ENCODE measurements at regions not wholly inside any gene's neighbourhood (a gene's known extent, or its start where the extent isn't known, plus 50 kb on each side); places are given as distances from the start of the nearest gene placed in this dataset.
"Not testable (repeated sequence)": the region's sequence is repeated elsewhere in the genome, so short reads cannot be mapped to it uniquely, and the experiment has no call there.

GRCh38 chr15:39248204-39248603 is 332.7 kb upstream of the THBS1 start:
- DNase-seq (ENCODE audit: low spot score) = peak; percentile 95

GRCh38 chr15:39250001-39250400 is 330.9 kb upstream of the THBS1 start:
- DNase-seq (ENCODE audit: low spot score) = no peak

GRCh38 chr15:39250460-39251186 is 330.3 kb upstream of the THBS1 start:
- peak; percentile 70 for DNase-seq (ENCODE audit: low spot score)

- DNase-seq (ENCODE audit: low spot score) = peak; percentile 78
These were observed 329.3 kb upstream of the THBS1 start for GRCh38 chr15:39251413-39252133.

- DNase-seq (ENCODE audit: low spot score) = no peak
These were observed 328.8 kb upstream of the THBS1 start for GRCh38 chr15:39252134-39252470.

GRCh38 chr15:39253552-39253951 is 327.3 kb upstream of the THBS1 start:
- no peak for DNase-seq (ENCODE audit: low spot score)

GRCh38 chr15:39254181-39254580 is 326.7 kb upstream of the THBS1 start:
- no peak for DNase-seq (ENCODE audit: low spot score)

GRCh38 chr15:39255760-39256159 is 325.1 kb upstream of the THBS1 start:
- no peak for DNase-seq (ENCODE audit: low spot score)

- no peak for DNase-seq (ENCODE audit: low spot score)
These were observed 320.5 kb upstream of the THBS1 start for GRCh38 chr15:39260391-39260790.

- DNase-seq (ENCODE audit: low spot score) = no peak
These were observed 320.1 kb upstream of the THBS1 start for GRCh38 chr15:39260791-39261190.

GRCh38 chr15:39261397-39262183 is 319.3 kb upstream of the THBS1 start:
- not testable (repeated sequence) for DNase-seq (ENCODE audit: low spot score)

GRCh38 chr15:39262995-39263772 is 317.7 kb upstream of the THBS1 start:
- not testable (repeated sequence) for DNase-seq (ENCODE audit: low spot score)

GRCh38 chr15:39265261-39265660 is 315.6 kb upstream of the THBS1 start:
- no peak for DNase-seq (ENCODE audit: low spot score)

- DNase-seq (ENCODE audit: low spot score) = no peak
These were observed 314.0 kb upstream of the THBS1 start for GRCh38 chr15:39266890-39267289.

- no peak for DNase-seq (ENCODE audit: low spot score)
These were observed 313.2 kb upstream of the THBS1 start for GRCh38 chr15:39267685-39268084.

- no peak for DNase-seq (ENCODE audit: low spot score)
These were observed 311.5 kb upstream of the THBS1 start for GRCh38 chr15:39269352-39269751.

- no peak for DNase-seq (ENCODE audit: low spot score)
These were observed 311.1 kb upstream of the THBS1 start for GRCh38 chr15:39269821-39270220.

- DNase-seq (ENCODE audit: low spot score) = no peak
These were observed 310.5 kb upstream of the THBS1 start for GRCh38 chr15:39270221-39270855.

- peak; percentile 77 for DNase-seq (ENCODE audit: low spot score)
These were observed 309.9 kb upstream of the THBS1 start for GRCh38 chr15:39270934-39271333.

GRCh38 chr15:39272901-39273300 is 308.0 kb upstream of the THBS1 start:
- DNase-seq (ENCODE audit: low spot score) = no peak

GRCh38 chr15:39273717-39274411 is 307.0 kb upstream of the THBS1 start:
- no peak for DNase-seq (ENCODE audit: low spot score)
